HEK293 (cell line): ENCODE measurements at regions not wholly inside any gene's neighbourhood (a gene's known extent, or its start where the extent isn't known, plus 50 kb on each side); places are given as distances from the start of the nearest gene placed in this dataset.

Source experiments
- CTCF ChIA-PET: fragments of 350-600 bp; formaldehyde crosslinking; extraction: SDS; loops from one replicate; lab custom pipeline; 2021; ENCODE audit warnings: antibody characterized with exemption; lab: Yijun Ruan, JAX
- POLR2A ChIA-PET: fragments of 300-600 bp; formaldehyde crosslinking; extraction: SDS; loops from one replicate; lab custom pipeline; 2020; ENCODE audit warnings: antibody characterized with exemption, inconsistent platforms; lab: Yijun Ruan, JAX
- H3K27ac ChIP-seq: fragments of 200-500 bp; sonication (Bioruptor generic); 2 replicates; pipeline ENCODE4 v1.5.1; 2014; ENCODE audit warnings: low read depth, low read length, control low read depth, inconsistent platforms; ENCODE audit errors: extremely low read depth
- H3K36me3 ChIP-seq, 2 experiments: fragments of 200-500 bp in 1 of 2; sonication (Bioruptor generic) in 1 of 2; 1 replicate in 1 of 2; 2 replicates in 1 of 2; pipeline ENCODE4 v1.5.1; 2014 to 2017; ENCODE audit warnings: inconsistent platforms in 2 of 2, low read length in 2 of 2; ENCODE audit not compliant: control insufficient read depth in 2 of 2, insufficient read depth in 1 of 2
- H3K4me1 ChIP-seq: fragments of 200-500 bp; sonication (Bioruptor generic); 2 replicates; pipeline ENCODE4 v1.5.1; 2014; ENCODE audit warnings: mild to moderate bottlenecking, low read length, inconsistent platforms; ENCODE audit not compliant: control insufficient read depth, insufficient read depth
- H3K4me3 ChIP-seq: 2 replicates; pipeline ENCODE4 v1.5.1; 2011; ENCODE audit warnings: low read depth, mild to moderate bottlenecking, control low read depth, low read length, moderate library complexity
- H3K9me3 ChIP-seq: fragments of 200-500 bp; sonication (Bioruptor generic); 2 replicates; pipeline ENCODE4 v1.5.1; 2014; ENCODE audit warnings: low read depth, low read length, inconsistent platforms; ENCODE audit not compliant: control insufficient read depth, insufficient read depth
- BCL11A ChIP-seq: fragments of 450-650 bp; formaldehyde crosslinking; IDR thresholded peaks from 2 replicates; pipeline ENCODE4 v1.5.1; 2016; ENCODE audit warnings: low read depth, missing biosample characterization, missing genetic modification characterization
- GLIS1 ChIP-seq: fragments of 450-650 bp; formaldehyde crosslinking; IDR thresholded peaks from 2 replicates; pipeline ENCODE4 v1.5.1; 2016; ENCODE audit warnings: missing biosample characterization, missing genetic modification characterization
- IKZF3 ChIP-seq: fragments of 450-650 bp; IDR thresholded peaks from 2 replicates; pipeline ENCODE4 v1.5.0; 2018; ENCODE audit warnings: missing biosample characterization, mild to moderate bottlenecking, missing genetic modification characterization, moderate library complexity
- KLF8 ChIP-seq: fragments of 450-650 bp; formaldehyde crosslinking; IDR thresholded peaks from 2 replicates; pipeline ENCODE4 v1.5.1; 2016; ENCODE audit warnings: missing biosample characterization, missing genetic modification characterization
- OVOL3 ChIP-seq: fragments of 450-650 bp; formaldehyde crosslinking; IDR thresholded peaks from 2 replicates; pipeline ENCODE4 v1.5.1; 2016; ENCODE audit warnings: missing biosample characterization, missing genetic modification characterization
- REPIN1 ChIP-seq: fragments of 450-650 bp; formaldehyde crosslinking; IDR thresholded peaks from 2 replicates; pipeline ENCODE4 v1.5.1; 2017; ENCODE audit warnings: missing biosample characterization, missing genetic modification characterization, low read depth
- WT1 ChIP-seq: fragments of 450-650 bp; formaldehyde crosslinking; IDR thresholded peaks from 2 replicates; pipeline ENCODE4 v1.5.1; 2016; ENCODE audit warnings: missing biosample characterization, missing genetic modification characterization
- ZNF121 ChIP-seq: fragments of 450-650 bp; formaldehyde crosslinking; IDR thresholded peaks from 2 replicates; pipeline ENCODE4 v1.5.1; 2016; ENCODE audit warnings: missing biosample characterization, missing genetic modification characterization
- ZNF174 ChIP-seq: fragments of 450-650 bp; formaldehyde crosslinking; IDR thresholded peaks from 2 replicates; pipeline ENCODE4 v1.5.0; 2017; ENCODE audit warnings: missing biosample characterization, mild to moderate bottlenecking, missing genetic modification characterization
- ZNF223 ChIP-seq: fragments of 450-650 bp; formaldehyde crosslinking; IDR thresholded peaks from 2 replicates; pipeline ENCODE4 v1.5.1; 2016; ENCODE audit warnings: missing biosample characterization, missing genetic modification characterization
- ZNF248 ChIP-seq: fragments of 450-650 bp; formaldehyde crosslinking; IDR thresholded peaks from 2 replicates; pipeline ENCODE4 v1.5.1; 2017; ENCODE audit warnings: missing biosample characterization, missing genetic modification characterization
- ZNF391 ChIP-seq: fragments of 450-650 bp; formaldehyde crosslinking; IDR thresholded peaks from 2 replicates; pipeline ENCODE4 v1.5.1; 2016; ENCODE audit warnings: low read depth, missing biosample characterization, missing genetic modification characterization, borderline replicate concordance
- ZNF416 ChIP-seq: fragments of 450-650 bp; formaldehyde crosslinking; IDR thresholded peaks from 2 replicates; pipeline ENCODE4 v1.5.1; 2016; ENCODE audit warnings: missing biosample characterization, missing genetic modification characterization
- ZNF426 ChIP-seq: fragments of 450-650 bp; formaldehyde crosslinking; IDR thresholded peaks from 2 replicates; pipeline ENCODE4 v1.5.1; 2017; ENCODE audit warnings: missing biosample characterization, missing genetic modification characterization, mild to moderate bottlenecking, inconsistent platforms, moderate library complexity
- ZNF514 ChIP-seq: fragments of 450-650 bp; formaldehyde crosslinking; IDR thresholded peaks from 2 replicates; pipeline ENCODE4 v1.5.1; 2016; ENCODE audit warnings: missing biosample characterization, missing genetic modification characterization
- ZNF549 ChIP-seq: fragments of 450-650 bp; IDR thresholded peaks from 2 replicates; pipeline ENCODE4 v1.5.1; 2018; ENCODE audit warnings: missing biosample characterization, missing genetic modification characterization, mild to moderate bottlenecking, inconsistent platforms, moderate library complexity
- ZNF571 ChIP-seq: fragments of 450-650 bp; formaldehyde crosslinking; IDR thresholded peaks from 2 replicates; pipeline ENCODE4 v1.5.0; 2017; ENCODE audit warnings: missing biosample characterization, missing genetic modification characterization
- ZNF600 ChIP-seq: fragments of 450-650 bp; formaldehyde crosslinking; IDR thresholded peaks from 2 replicates; pipeline ENCODE4 v1.5.1; 2016; ENCODE audit warnings: missing biosample characterization, missing genetic modification characterization
- ZNF658 ChIP-seq: fragments of 450-650 bp; formaldehyde crosslinking; IDR thresholded peaks from 2 replicates; pipeline ENCODE4; 2016; ENCODE audit warnings: missing biosample characterization, missing genetic modification characterization
- ZNF664 ChIP-seq: fragments of 450-650 bp; formaldehyde crosslinking; IDR thresholded peaks from 2 replicates; pipeline ENCODE4 v1.5.1; 2016; ENCODE audit warnings: missing biosample characterization, missing genetic modification characterization
- ZNF677 ChIP-seq: fragments of 450-650 bp; IDR thresholded peaks from 2 replicates; pipeline ENCODE4 v1.5.0; 2018; ENCODE audit warnings: missing biosample characterization, mild to moderate bottlenecking, missing genetic modification characterization, moderate library complexity
- ZSCAN16 ChIP-seq: fragments of 450-650 bp; formaldehyde crosslinking; IDR thresholded peaks from 2 replicates; pipeline ENCODE4 v1.5.1; 2016; ENCODE audit warnings: missing biosample characterization, missing genetic modification characterization
- ZXDB ChIP-seq: fragments of 450-650 bp; formaldehyde crosslinking; IDR thresholded peaks from 2 replicates; pipeline ENCODE4 v1.5.1; 2016; ENCODE audit warnings: missing biosample characterization, missing genetic modification characterization
- TF ChIP-seq, protein P1 (sequence below): fragments of 450-650 bp; formaldehyde crosslinking; IDR thresholded peaks from 2 replicates; pipeline ENCODE4 v1.5.1; 2016; ENCODE audit warnings: missing biosample characterization, missing genetic modification characterization
- TF ChIP-seq, protein P2 (sequence below): fragments of 450-650 bp; formaldehyde crosslinking; IDR thresholded peaks from 2 replicates; pipeline ENCODE4 v1.5.1; 2016; ENCODE audit warnings: missing biosample characterization, missing genetic modification characterization
- TF ChIP-seq, protein P3 (sequence below): fragments of 450-650 bp; formaldehyde crosslinking; IDR thresholded peaks from 2 replicates; pipeline ENCODE4 v1.5.1; 2016; ENCODE audit warnings: missing biosample characterization, missing genetic modification characterization
- TF ChIP-seq, protein P4 (sequence below): fragments of 450-650 bp; formaldehyde crosslinking; IDR thresholded peaks from 2 replicates; pipeline ENCODE4 v1.5.1; 2017; ENCODE audit warnings: missing biosample characterization, missing genetic modification characterization
- TF ChIP-seq, protein P5 (sequence below): fragments of 450-650 bp; formaldehyde crosslinking; IDR thresholded peaks from 2 replicates; pipeline ENCODE4 v1.5.1; 2016; ENCODE audit warnings: missing biosample characterization, missing genetic modification characterization

DNA sequence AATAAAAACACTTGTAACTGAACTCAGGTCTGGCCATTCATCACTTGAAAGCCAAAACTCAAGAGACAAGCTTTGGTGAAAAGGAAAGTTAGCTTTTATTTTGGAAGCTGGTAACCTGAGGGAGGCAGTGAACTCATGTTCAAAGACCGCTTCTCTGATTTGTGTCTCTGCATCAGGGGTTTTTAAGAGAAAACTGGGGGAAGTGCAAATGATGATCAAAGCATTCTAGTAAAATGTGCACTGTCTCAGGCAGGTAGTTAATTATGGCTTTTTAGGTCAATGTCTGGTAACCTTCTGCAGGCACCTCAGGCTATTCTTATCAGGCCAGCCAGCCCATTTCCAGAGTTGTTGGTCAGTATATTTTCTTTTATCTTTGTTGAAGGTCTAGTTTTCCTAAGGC, 162.2 kb downstream of the SYT10 start:
- ChIA-PET POLR2A (no interaction called here), CTCF (no interaction called here)
- TF ChIP-seq KLF8 (tag by site-specific recombination) (no peak), ZXDB (tag by site-specific recombination) (no peak), ZSCAN16 (tag by site-specific recombination) (no peak), ZNF174 (tag by site-specific recombination) (no peak), ZNF391 (tag by site-specific recombination) (no peak), REPIN1 (tag by site-specific recombination) (no peak), WT1 (no peak), ZNF121 (tag by site-specific recombination) (no peak), GLIS1 (tag by site-specific recombination) (no peak), ZNF223 (tag by site-specific recombination) (no peak), ZNF600 (tag by site-specific recombination) (no peak), ZNF549 (tag by site-specific recombination) (no peak), BCL11A (no peak)
- TF ChIP-seq, protein P1, sequence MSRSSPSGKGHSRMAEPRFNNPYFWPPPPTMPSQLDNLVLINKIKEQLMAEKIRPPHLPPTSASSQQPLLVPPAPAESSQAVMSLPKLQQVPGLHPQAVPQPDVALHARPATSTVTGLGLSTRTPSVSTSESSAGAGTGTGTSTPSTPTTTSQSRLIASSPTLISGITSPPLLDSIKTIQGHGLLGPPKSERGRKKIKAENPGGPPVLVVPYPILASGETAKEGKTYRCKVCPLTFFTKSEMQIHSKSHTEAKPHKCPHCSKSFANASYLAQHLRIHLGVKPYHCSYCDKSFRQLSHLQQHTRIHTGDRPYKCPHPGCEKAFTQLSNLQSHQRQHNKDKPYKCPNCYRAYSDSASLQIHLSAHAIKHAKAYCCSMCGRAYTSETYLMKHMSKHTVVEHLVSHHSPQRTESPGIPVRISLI (tag by site-specific recombination) = no peak
- TF ChIP-seq, protein P2, sequence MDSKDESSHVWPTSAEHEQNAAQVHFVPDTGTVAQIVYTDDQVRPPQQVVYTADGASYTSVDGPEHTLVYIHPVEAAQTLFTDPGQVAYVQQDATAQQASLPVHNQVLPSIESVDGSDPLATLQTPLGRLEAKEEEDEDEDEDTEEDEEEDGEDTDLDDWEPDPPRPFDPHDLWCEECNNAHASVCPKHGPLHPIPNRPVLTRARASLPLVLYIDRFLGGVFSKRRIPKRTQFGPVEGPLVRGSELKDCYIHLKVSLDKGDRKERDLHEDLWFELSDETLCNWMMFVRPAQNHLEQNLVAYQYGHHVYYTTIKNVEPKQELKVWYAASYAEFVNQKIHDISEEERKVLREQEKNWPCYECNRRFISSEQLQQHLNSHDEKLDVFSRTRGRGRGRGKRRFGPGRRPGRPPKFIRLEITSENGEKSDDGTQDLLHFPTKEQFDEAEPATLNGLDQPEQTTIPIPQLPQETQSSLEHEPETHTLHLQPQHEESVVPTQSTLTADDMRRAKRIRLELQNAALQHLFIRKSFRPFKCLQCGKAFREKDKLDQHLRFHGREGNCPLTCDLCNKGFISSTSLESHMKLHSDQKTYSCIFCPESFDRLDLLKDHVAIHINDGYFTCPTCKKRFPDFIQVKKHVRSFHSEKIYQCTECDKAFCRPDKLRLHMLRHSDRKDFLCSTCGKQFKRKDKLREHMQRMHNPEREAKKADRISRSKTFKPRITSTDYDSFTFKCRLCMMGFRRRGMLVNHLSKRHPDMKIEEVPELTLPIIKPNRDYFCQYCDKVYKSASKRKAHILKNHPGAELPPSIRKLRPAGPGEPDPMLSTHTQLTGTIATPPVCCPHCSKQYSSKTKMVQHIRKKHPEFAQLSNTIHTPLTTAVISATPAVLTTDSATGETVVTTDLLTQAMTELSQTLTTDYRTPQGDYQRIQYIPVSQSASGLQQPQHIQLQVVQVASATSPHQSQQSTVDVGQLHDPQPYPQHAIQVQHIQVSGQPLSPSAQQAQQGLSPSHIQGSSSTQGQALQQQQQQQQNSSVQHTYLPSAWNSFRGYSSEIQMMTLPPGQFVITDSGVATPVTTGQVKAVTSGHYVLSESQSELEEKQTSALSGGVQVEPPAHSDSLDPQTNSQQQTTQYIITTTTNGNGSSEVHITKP (tag by site-specific recombination) = no peak
- TF ChIP-seq, protein P3, sequence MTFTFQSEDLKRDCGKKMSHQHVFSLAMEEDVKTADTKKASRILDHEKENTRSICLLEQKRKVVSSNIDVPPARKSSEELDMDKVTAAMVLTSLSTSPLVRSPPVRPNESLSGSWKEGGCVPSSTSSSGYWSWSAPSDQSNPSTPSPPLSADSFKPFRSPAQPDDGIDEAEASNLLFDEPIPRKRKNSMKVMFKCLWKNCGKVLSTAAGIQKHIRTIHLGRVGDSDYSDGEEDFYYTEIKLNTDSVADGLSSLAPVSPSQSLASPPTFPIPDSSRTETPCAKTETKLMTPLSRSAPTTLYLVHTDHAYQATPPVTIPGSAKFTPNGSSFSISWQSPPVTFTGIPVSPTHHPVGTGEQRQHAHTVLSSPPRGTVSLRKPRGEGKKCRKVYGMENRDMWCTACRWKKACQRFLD = no peak
- Histone ChIP-seq H3K4me1 (no peaks in the 10 kb centered on the region), H3K9me3 (no peaks in the 10 kb centered on the region), H3K36me3 (no peaks in the 10 kb centered on the region), H3K27ac (no peak overlapping the region), H3K4me3 (no peak overlapping the region)

DNA sequence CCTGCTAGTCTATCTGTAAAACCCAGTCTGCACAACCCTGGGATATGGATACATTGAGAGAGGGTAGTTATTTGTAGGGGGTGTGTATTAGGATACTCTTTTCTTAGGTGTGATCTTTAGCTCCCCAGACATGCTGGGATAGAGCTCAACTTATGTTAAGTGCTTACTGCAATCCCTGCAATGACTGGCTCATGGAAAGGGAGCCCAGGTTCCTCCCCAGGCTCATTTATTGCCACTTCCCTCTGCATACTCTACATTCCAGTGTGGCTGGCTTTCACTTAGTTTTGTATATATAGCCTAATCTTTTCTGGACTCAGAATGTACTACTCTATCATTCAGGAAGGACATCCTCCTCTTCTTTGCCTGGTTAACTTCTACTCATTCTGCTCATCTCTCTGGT, 172.0 kb downstream of the SYT10 start:
- Histone ChIP-seq H3K27ac (no peak overlapping the region), H3K4me1 (no peaks in the 10 kb centered on the region), H3K4me3 (no peak overlapping the region), H3K36me3 (no peaks in the 10 kb centered on the region), H3K9me3 (no peaks in the 10 kb centered on the region)
- ChIA-PET POLR2A (no interaction called here), CTCF (no interaction called here)
- TF ChIP-seq OVOL3 (no peak), ZNF658 (no peak), ZNF248 (tag by site-specific recombination) (no peak), ZNF416 (tag by site-specific recombination) (no peak), ZNF426 (tag by site-specific recombination) (no peak), ZNF677 (tag by site-specific recombination) (no peak), IKZF3 (tag by site-specific recombination) (no peak), ZNF664 (no peak), ZNF571 (tag by site-specific recombination) (no peak), ZNF514 (tag by site-specific recombination) (no peak)
- TF ChIP-seq, protein P4, sequence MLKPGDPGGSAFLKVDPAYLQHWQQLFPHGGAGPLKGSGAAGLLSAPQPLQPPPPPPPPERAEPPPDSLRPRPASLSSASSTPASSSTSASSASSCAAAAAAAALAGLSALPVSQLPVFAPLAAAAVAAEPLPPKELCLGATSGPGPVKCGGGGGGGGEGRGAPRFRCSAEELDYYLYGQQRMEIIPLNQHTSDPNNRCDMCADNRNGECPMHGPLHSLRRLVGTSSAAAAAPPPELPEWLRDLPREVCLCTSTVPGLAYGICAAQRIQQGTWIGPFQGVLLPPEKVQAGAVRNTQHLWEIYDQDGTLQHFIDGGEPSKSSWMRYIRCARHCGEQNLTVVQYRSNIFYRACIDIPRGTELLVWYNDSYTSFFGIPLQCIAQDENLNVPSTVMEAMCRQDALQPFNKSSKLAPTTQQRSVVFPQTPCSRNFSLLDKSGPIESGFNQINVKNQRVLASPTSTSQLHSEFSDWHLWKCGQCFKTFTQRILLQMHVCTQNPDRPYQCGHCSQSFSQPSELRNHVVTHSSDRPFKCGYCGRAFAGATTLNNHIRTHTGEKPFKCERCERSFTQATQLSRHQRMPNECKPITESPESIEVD (tag by site-specific recombination) = no peak
- TF ChIP-seq, protein P5, sequence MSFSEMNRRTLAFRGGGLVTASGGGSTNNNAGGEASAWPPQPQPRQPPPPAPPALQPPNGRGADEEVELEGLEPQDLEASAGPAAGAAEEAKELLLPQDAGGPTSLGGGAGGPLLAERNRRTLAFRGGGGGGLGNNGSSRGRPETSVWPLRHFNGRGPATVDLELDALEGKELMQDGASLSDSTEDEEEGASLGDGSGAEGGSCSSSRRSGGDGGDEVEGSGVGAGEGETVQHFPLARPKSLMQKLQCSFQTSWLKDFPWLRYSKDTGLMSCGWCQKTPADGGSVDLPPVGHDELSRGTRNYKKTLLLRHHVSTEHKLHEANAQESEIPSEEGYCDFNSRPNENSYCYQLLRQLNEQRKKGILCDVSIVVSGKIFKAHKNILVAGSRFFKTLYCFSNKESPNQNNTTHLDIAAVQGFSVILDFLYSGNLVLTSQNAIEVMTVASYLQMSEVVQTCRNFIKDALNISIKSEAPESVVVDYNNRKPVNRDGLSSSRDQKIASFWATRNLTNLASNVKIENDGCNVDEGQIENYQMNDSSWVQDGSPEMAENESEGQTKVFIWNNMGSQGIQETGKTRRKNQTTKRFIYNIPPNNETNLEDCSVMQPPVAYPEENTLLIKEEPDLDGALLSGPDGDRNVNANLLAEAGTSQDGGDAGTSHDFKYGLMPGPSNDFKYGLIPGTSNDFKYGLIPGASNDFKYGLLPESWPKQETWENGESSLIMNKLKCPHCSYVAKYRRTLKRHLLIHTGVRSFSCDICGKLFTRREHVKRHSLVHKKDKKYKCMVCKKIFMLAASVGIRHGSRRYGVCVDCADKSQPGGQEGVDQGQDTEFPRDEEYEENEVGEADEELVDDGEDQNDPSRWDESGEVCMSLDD = no peak
